OCI-LY7 (cell line): ENCODE measurements at regions not wholly inside any gene's neighbourhood (a gene's known extent, or its start where the extent isn't known, plus 50 kb on each side); places are given as distances from the start of the nearest gene placed in this dataset.

Experiments used
- BruUV-seq: library from RNA; stranded (reverse); fragments of 400-500 nt; replicated peaks from 2 replicates; lab custom pipeline; 2021; lab: Mats Ljungman, UMichigan
- CTCF ChIA-PET: fragments of 300-600 bp; sonication (Branson Sonifier 250); formaldehyde crosslinking; loops from one replicate; lab custom pipeline; 2022; ENCODE audit warnings: antibody characterized with exemption; ENCODE audit not compliant: unreplicated experiment; lab: Charles Lee
- POLR2A ChIA-PET: fragments of 300-600 bp; sonication (Branson Sonifier 250); formaldehyde crosslinking; loops from one replicate; lab custom pipeline; 2022; ENCODE audit warnings: antibody characterized with exemption; lab: Charles Lee
- DNase-seq: peaks from one replicate; pipeline ENCODE4 v3.0.0-alpha.2; 2015; ENCODE audit warnings: low spot score
- H2AFZ ChIP-seq: fragments of 200-600 bp; sonication (generic), shearing (Covaris generic); 2 replicates; pipeline ENCODE4 v1.6.1; 2014; ENCODE audit warnings: mild to moderate bottlenecking, antibody characterized with exemption, low read length, moderate library complexity
- H3K27ac ChIP-seq: fragments of 200-600 bp; sonication (generic); 2 replicates; pipeline ENCODE4 v1.5.1; 2014; ENCODE audit warnings: mixed run types, low read depth, mild to moderate bottlenecking, moderate library complexity, low read length, inconsistent platforms; ENCODE audit not compliant: poor library complexity, severe bottlenecking
- H3K36me3 ChIP-seq: fragments of 200-600 bp; sonication (generic); 2 replicates; pipeline ENCODE4 v1.6.1; 2014; ENCODE audit warnings: mild to moderate bottlenecking, antibody characterized with exemption, low read length, moderate library complexity, mixed read lengths; ENCODE audit not compliant: insufficient read depth
- H3K4me1 ChIP-seq: fragments of 200-600 bp; sonication (generic); 2 replicates; pipeline ENCODE4 v1.5.1; 2014; ENCODE audit warnings: mild to moderate bottlenecking, low read length; ENCODE audit not compliant: insufficient read depth, poor library complexity, severe bottlenecking
- H3K4me2 ChIP-seq: fragments of 200-600 bp; sonication (generic); 2 replicates; pipeline ENCODE4 v1.6.1; 2014; ENCODE audit warnings: mild to moderate bottlenecking, low read length
- H3K4me3 ChIP-seq: fragments of 200-600 bp; sonication (generic); 2 replicates; pipeline ENCODE4 v1.5.1; 2014; ENCODE audit warnings: mild to moderate bottlenecking, low read depth, low read length; ENCODE audit not compliant: poor library complexity, severe bottlenecking
- H3K79me2 ChIP-seq: fragments of 200-600 bp; sonication (generic); 2 replicates; pipeline ENCODE4 v1.6.1; 2016; ENCODE audit warnings: low read depth, mild to moderate bottlenecking, low read length, moderate library complexity, mixed read lengths; ENCODE audit not compliant: insufficient read depth
- H3K9me2 ChIP-seq: fragments of 200-600 bp; sonication (generic); 2 replicates; pipeline ENCODE4 v1.6.1; 2016; ENCODE audit warnings: mild to moderate bottlenecking, low read length, mixed read lengths; ENCODE audit not compliant: insufficient read depth
- H3K9me3 ChIP-seq: fragments of 200-600 bp; sonication (generic); 2 replicates; pipeline ENCODE4 v1.6.1; 2014; ENCODE audit warnings: mild to moderate bottlenecking, mixed run types, low read length, mixed read lengths
- H4K20me1 ChIP-seq: fragments of 200-600 bp; sonication (generic); 2 replicates; pipeline ENCODE4 v1.6.1; 2014; ENCODE audit warnings: mild to moderate bottlenecking, antibody characterized with exemption, low read length, moderate library complexity, mixed read lengths; ENCODE audit not compliant: insufficient read depth
- EZH2phosphoT487 ChIP-seq: fragments of 200-600 bp; sonication (generic); IDR thresholded peaks from 2 replicates; pipeline ENCODE4 v1.6.1; 2018; ENCODE audit warnings: low read depth, borderline replicate concordance, mild to moderate bottlenecking, mixed run types, antibody characterized with exemption, low read length, moderate library complexity, mixed read lengths
- intact Hi-C: fragments of 100-400 bp; cut with micrococcal nuclease; formaldehyde crosslinking; loops from one replicate; pipeline ENCODE4 v1.10.0; 2022; ENCODE audit not compliant: unreplicated experiment
- TF ChIP-seq, protein P1 (sequence below): fragments of 200-600 bp; sonication (generic); conservative IDR thresholded peaks from 2 replicates; pipeline ENCODE4 v1.5.1; 2014; ENCODE audit warnings: mild to moderate bottlenecking, antibody characterized with exemption, low read length, moderate library complexity, mixed read lengths

DNA sequence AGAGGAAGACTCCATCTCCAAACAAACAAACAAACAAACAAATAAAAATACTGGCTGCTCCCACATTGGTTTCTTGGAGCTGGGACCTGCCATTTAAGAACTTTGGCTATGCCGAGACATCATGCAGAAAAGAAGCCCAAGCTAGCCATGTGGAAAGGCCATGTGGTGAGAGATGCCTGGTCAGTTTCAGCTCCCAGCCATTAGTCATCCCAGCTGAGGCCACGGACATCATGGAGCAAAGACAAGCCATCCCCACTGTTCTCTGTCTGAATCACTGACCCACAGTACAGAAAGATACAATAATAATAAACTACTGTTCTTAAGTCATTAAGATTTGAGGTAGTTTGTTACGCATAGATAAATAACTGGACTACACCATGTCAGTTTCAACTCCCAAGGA, 70.0 kb upstream of the PCBD1 start:
- ChIA-PET POLR2A (no interaction called here), CTCF (no interaction called here)
- Histone ChIP-seq H3K79me2 (no peaks in the 10 kb centered on the region), H4K20me1 (no peaks in the 10 kb centered on the region), H3K27ac (no peak overlapping the region), H3K9me2 (no peaks in the 10 kb centered on the region), H3K9me3 (no peaks in the 10 kb centered on the region), H3K36me3 (no peaks in the 10 kb centered on the region), H2AFZ (no peak overlapping the region), H3K4me1 (no peaks in the 10 kb centered on the region), H3K4me2 (no peak overlapping the region), H3K4me3 (no peak overlapping the region)
- no peak for DNase-seq
- BruUV-seq = no TSS peak
- TF ChIP-seq, protein P1, sequence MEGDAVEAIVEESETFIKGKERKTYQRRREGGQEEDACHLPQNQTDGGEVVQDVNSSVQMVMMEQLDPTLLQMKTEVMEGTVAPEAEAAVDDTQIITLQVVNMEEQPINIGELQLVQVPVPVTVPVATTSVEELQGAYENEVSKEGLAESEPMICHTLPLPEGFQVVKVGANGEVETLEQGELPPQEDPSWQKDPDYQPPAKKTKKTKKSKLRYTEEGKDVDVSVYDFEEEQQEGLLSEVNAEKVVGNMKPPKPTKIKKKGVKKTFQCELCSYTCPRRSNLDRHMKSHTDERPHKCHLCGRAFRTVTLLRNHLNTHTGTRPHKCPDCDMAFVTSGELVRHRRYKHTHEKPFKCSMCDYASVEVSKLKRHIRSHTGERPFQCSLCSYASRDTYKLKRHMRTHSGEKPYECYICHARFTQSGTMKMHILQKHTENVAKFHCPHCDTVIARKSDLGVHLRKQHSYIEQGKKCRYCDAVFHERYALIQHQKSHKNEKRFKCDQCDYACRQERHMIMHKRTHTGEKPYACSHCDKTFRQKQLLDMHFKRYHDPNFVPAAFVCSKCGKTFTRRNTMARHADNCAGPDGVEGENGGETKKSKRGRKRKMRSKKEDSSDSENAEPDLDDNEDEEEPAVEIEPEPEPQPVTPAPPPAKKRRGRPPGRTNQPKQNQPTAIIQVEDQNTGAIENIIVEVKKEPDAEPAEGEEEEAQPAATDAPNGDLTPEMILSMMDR = no peak
- TF ChIP-seq EZH2phosphoT487 = no peak
- intact Hi-C loops = no loop called here

DNA sequence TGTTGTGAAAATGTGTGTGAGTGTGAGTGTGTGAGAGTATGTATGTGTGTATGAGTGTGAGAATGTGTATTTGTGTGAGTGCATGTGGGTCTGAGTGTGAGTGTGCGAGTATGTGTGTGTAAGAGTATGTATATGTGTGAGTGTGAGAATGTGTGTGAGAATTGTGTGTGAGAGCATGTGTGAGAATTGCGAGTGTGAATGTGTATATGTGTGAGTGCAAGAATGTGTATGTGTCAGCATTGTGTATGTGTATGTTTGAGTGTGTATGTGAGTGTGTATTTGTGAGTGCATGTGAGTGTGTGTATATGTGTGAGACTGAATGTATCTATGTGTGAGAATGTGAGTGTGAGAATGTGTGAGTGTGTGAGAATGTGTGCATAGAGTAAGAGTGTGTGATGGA, 72.0 kb upstream of the PCBD1 start:
- Histone ChIP-seq H3K36me3 (no peaks in the 10 kb centered on the region), H2AFZ (no peak overlapping the region), H4K20me1 (no peaks in the 10 kb centered on the region), H3K4me3 (no peak overlapping the region), H3K4me2 (no peak overlapping the region), H3K27ac (no peak overlapping the region), H3K4me1 (no peaks in the 10 kb centered on the region), H3K79me2 (no peaks in the 10 kb centered on the region), H3K9me3 (no peaks in the 10 kb centered on the region), H3K9me2 (no peaks in the 10 kb centered on the region)
- TF ChIP-seq, protein P1 = no peak
- TF ChIP-seq EZH2phosphoT487 = no peak
- no peak for DNase-seq
- BruUV-seq = no TSS peak
- CTCF ChIA-PET = no interaction called here
- POLR2A ChIA-PET = no interaction called here
- intact Hi-C loops = no loop called here

DNA sequence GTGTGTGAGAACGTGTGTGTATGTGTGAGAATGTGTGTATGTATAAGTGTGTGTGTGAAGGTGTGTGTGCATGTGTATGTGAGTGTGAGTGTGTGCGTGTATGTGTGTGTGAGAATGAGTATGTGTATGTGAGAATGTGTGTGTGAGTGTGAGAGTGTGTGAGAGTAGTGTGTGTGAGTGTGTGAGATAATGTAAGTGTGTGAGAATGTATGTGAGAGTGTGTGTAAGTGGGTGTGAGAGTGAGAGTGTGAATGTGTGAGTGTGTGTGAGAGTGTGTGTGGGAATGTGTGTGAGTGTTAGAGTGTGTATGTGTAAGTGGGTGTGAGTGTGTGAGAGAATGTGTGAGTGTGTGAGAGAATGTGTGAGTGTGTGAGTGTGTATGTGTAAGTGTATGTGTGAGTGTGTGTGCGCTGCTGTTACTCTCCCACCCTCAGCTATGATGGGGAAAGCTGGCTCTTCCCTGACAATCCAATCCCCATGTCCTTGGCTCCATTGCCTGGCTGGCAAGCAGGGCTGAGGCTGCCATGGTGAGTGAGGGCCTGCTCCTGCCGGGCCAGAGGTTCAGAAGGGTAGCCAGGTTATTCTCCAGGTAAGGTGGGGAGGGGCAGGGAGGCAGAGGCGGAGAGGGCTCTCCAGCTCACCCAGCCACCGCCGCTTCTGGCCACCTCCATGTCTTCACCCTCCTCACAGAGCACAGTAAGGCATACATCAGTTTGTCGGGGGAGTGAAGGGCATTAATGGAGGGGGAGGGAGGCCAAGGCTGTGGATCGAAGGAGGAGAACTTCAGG, 72.6 kb upstream of the PCBD1 start:
- Histone ChIP-seq H3K27ac (no peak overlapping the region), H3K79me2 (no peaks in the 10 kb centered on the region), H3K9me3 (no peaks in the 10 kb centered on the region), H2AFZ (no peak overlapping the region), H4K20me1 (no peaks in the 10 kb centered on the region), H3K4me2 (no peak overlapping the region), H3K4me1 (no peaks in the 10 kb centered on the region), H3K36me3 (no peaks in the 10 kb centered on the region), H3K4me3 (no peak overlapping the region), H3K9me2 (no peaks in the 10 kb centered on the region)
- DNase-seq = no peak
- POLR2A ChIA-PET = no interaction called here
- BruUV-seq = no TSS peak
- intact Hi-C loops = no loop called here
- TF ChIP-seq, protein P1 = no peak
- TF ChIP-seq EZH2phosphoT487 = no peak
- CTCF ChIA-PET = no interaction called here
